ENCODE measurements at regions not wholly inside any gene's neighbourhood (a gene's known extent, or its start where the extent isn't known, plus 50 kb on each side); places are given as distances from the start of the nearest gene placed in this dataset.
A peak's percentile ranks its signal among the peaks of the same experiment; 100 is the strongest.

DNA sequence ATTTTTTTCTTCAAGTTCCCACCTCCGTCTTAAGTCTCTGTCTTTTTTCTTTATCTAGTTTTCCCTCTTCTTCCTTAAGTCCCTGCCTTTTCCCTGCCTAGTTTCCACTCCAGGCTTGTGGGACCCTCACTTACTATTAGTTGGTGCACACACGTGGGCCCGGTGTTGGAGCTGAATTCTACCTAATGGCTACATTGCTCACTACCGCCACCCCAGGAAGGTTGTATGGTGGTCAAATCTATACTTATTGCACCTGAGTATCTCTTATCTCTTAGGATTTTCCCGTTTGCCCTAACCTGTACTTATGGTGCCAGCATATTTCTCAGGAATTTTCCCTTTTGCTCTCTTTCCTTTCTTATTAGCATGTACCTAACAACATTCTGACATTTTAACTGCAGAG is 692.8 kb downstream of the EPM2A start:
- no peak for DNase-seq

DNA sequence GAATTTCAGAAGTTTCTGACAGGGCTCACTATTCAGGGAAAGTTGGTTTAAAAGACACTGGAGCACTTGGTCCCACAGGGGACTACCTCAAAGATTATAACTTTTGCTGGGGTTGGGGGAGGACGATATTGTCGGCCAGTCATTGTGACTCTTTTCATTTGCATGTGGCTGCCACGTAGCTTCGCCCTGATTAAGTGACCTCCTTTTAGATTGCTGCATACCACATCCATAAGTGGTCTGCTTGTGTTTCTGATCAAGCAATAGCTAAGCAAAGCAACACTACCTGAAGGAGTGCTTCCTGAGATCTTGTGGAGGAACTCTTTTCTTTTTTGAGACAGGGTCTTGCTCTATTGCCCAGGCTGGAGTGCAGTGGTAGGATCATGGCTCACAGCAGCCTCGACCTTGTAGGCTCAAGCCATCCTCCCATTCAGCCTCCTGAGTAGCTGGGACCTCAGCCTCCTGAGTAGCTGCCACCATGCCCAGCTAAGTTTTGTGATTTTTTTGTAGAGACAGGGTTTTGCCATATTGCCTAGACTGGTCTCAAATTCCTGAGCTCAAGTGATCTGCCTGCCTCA is 691.3 kb downstream of the EPM2A start:
- DNase-seq: no peak

- DNase-seq: peak; percentile 69
Observed at GRCh38 chr6:145044641-145045246, 690.6 kb downstream of the EPM2A start.

GRCh38 chr6:145045582-145045981 is 689.7 kb downstream of the EPM2A start:
- DNase-seq: no peak

DNA sequence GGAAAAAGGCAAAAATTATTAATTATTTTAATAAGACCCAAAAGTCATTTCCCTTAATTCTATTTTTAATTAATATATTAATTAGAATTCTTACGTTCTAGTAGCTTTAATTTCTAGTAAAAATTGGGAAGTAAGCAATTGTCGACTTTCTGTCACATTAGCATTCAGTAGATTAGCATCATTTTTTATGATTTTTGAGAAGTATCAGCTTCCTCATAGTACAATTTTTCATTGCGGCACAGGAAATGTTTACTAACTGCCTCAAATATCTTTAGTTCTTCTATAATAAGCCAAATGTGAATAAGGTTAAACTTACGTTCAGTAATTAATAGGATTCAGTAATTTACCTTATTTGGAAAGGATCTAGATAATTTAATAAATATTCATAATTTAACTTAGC is 687.4 kb downstream of the EPM2A start:
- DNase-seq: no peak

GRCh38 chr6:145051661-145052060 is 683.7 kb downstream of the EPM2A start:
- peak; percentile 24 for DNase-seq

DNA sequence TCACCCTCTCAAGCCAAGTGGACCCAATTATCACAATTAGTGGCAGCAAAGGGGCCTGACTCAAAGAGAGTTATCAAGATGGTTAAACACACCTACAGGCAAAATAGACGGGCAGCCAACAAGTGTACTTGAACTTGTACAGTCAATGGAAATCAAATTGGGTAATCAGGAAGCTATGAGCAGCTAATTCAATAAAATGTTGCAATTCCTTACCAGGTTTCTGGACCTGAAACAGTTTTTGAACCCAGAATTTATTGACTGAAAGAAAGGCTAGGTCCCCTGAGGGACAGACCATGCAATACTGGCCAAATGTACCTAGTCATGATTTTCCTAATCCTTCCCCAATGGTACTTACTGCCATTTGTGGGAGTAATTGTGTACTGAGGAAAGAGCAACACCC is 679.8 kb downstream of the EPM2A start:
- no peak for DNase-seq

GRCh38 chr6:145060714-145061113 is 674.6 kb downstream of the EPM2A start:
- no peak for DNase-seq

DNA sequence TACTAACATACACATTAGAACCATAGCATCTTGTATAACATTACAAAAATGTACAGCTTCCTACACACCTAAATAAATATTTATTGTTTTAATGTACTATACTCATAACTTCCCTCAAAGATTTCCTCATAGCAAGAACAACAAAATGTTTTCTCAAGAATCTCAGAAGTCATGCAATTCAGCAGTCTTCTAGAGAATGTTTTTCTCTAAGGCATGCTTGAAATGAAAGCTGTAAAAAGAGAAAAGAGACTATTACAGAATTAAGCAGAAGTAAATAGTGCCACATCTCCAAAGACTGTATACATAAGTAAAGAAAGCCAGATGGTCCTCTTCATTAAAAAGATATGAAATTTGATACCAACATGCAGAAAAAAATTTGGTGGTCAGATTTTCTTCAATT is 672.2 kb downstream of the EPM2A start:
- no peak for DNase-seq

- DNase-seq: peak; percentile 69
Observed at GRCh38 chr6:145067430-145067829, 667.9 kb downstream of the EPM2A start.

DNA sequence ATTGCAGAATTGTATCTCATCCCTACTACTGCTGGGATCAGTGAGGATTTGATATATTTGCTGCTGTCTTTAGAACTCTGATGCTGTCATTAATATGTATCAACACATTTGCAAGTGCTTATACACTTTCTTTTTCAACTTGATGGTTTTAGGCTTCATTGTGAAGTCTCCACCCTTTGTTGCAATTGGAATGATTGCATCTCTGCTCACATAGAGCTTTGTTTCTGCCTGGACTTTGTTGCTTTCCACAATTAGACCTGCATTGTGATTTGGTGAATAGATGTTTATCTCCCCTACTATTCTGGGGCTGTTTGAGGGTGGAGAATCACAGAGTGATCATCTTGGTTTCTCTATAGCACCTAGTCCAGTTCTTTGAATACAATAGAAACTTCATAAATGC is 666.7 kb downstream of the EPM2A start:
- no peak for DNase-seq

DNA sequence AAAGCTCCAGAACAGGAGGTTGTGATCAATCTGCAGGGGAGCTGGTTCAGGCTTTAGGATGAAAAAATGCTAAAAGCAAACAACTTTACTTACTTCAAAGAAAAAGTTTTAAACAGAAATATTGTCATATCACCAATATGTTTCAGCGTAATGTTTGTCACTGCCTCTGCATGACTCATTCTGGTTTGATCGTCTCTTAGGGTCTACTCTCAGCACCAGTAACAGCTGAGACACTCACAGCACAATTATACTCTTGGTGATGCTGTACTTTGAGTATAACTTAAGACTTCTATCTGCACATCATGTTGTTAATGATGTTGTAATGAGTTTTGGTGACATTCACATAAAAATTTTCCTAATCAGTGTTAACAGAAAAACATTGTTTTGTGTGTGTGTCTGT is 665.4 kb downstream of the EPM2A start:
- peak; percentile 56 for DNase-seq

DNA sequence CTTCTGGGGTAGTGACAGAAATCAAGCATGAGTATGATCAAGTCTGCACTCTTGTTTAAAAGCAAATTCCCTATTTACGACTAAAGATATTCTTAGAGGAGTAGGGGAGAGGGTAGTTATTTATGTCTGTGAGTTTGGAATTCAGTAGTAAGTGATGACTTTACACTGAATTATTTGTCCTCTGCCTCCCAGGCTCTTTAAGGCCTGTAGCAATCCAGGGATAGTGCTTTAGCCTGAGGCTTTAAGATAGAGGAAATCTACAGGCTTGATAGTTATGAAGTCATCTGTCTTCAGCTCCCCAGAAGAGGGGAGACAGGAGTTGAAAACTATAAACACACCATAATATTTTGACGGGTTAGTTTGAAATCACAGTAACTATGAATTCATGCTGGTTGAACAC is 664.5 kb downstream of the EPM2A start:
- peak; percentile 96 for DNase-seq

DNA sequence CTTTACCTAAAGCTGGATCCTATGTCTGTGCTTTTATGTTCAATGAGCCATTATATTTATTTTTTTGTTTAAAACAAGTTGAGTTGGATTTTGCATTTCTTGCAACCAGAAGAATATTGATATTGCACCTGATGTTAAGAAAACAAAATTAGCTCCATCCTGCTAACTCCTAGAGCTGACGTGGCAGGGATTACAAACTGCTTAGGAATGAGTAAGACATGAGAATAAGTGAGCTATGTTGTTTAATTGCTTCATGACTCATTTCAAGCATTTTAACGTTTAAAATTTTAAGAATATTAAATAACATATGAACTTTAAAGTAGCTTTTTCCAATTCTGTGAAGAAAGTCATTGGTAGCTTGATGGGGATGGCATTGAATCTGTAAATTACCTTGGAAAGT is 663.5 kb downstream of the EPM2A start:
- DNase-seq: peak; percentile 93

DNA sequence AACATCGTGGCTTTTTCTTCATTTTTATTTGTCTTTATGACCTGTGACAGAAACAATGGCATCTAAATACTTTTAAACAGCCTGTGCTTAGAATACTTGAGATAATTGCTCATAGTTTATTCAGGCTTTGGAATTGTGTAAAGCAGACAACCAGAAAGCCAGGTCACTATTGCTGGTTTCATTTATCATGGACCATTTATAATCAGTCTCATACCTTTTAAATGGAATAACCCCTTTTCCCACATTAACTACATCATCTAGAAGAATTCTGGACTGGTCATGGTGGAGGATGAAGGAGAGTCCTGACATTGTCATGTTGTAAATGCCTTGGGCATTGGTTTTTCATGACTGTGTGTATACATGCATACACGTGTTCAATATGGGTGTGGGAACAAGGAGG is 661.5 kb downstream of the EPM2A start:
- peak; percentile 2 for DNase-seq

- DNase-seq: no peak
Observed at GRCh38 chr6:145074805-145075204, 660.5 kb downstream of the EPM2A start.

GRCh38 chr6:145075425-145075824 is 659.9 kb downstream of the EPM2A start:
- DNase-seq: no peak

DNA sequence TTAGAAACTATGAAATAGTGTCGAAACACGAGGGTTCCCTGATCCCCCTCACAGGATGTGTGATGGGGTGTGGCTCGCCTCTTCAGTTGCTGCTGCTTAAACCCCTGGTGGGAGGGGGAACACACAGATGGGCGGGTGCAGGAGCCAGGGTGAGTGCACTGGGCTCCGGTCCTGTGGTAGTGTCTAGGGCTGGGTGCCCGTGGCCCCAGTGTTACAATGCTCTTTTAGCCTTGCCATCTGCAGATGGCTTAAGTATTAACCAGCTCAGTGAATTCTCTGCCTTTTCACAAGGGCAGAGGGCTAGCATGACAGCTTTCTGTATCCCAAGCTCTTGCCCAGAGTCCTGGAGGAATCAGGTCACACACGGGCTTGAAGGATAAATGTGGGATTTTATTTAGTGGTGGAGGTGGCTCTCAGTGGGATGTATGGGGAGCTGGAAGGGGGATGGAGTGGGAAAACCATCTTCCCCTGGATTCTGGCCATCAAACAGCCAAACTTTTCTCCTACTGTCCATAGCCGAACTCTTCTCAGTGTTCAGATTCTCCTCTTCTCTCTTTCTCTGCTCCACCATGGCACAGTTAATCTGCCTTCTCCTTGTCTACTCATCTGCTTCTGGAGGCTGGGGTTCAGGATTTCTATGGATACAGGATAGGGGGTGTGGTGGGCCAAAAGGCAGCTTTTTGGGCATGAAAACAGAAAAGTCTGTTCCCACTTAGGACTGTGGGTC is 659.0 kb downstream of the EPM2A start:
- no peak for DNase-seq

DNA sequence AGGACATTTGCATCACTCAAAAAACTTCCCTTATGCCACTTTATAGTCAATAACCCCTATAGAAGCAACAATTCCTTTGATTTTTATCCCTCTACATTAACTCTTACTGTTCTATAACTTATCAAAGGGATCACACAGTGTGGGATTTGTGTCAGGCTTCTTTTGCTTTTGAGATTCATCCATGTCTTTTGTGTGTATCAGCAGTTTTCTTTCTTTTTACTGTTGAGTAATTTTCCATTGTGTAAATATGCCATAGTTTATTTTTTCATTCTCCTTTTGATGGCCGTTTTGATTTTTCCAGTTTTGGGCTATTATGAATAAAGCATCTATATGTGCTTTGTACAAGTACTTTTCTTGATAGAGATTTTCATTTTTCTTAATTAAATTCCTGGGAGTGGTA is 657.9 kb downstream of the EPM2A start:
- no peak for DNase-seq

DNA sequence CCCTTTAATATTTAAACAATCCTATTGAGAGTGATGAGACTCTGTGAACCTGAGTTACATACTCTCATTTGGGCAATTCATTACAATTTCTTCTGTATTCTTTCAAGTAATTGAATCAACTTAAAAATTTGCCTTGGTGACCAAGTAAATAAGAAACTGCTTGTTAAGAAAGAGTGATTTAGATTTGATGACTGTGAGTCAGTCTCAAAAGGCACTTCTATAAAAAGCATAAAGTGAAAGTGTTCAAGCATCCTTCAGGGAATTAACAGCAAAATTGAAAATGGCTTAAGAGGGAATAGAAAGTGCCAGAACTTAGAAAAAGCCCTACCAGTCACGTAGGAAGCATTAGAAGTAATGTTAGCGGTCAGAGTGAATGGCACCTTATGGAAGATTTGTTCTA is 654.7 kb downstream of the EPM2A start:
- no peak for DNase-seq

DNA sequence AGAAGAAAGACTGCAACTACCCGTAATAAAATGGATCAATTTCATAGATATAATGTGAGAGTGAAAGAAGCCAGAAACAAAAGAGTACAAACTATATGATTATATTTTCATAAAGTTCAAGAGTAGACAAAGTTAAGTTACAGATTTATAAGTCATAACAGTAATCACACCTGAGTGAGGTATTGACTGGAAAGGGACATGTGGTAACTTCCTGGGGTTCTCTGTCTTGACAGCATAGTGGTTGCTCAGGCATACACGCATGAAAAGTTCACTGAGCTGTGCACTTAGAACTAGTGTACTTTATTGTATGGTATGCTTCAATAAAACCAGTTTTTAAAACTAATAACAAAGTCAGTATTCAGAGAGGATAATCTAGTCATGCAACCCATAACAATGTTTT is 653.6 kb downstream of the EPM2A start:
- no peak for DNase-seq

DNA sequence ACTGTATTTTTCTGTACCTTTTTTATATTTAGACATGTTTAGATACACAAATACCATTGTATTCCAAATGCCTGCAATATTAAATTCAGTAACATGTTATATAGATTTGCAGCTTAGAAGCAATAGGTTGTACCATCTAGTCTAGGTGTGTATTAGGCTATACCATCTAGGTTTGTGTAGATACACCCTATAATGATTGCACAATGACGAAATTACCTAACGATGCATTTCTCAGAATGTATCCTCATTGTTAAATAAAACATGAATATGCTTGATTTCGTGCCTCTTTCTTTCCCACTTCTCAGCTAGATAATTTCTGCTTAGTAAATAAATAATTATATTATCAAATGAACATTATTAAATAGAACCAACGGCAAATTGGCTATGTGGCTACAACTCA is 653.0 kb downstream of the EPM2A start:
- DNase-seq: no peak

- no peak for DNase-seq
Observed at GRCh38 chr6:145086197-145086596, 649.1 kb downstream of the EPM2A start.

DNA sequence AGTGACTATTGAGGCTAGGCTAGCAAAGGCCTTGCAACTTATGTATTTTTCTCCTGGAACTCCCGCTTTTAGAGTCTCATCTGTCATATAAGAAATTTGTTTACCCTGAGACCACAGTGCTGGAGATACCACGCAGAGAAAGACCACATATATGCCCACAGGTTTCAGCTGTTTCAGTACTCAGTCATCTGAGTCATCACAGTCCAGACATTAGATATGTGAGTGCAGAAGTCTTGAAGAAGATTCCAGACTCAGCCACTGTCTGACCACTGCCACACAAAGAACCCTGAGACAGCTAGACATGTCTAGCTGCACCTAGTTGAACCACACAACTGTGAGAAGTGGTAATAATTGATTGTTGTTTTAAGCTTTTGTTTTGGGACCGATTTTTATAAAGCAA is 648.3 kb downstream of the EPM2A start:
- DNase-seq: peak; percentile 12

Data from EL (cell line).